ENCODE measurements at regions not wholly inside any gene's neighbourhood (a gene's known extent, or its start where the extent isn't known, plus 50 kb on each side); places are given as distances from the start of the nearest gene placed in this dataset.

GRCh38 chr9:21685502-21685901 is 116.9 kb upstream of the MTAP start:
- TF ChIP-seq POLR2A (IDR thresholded peaks at IDR 0.05; ENCODE audit: low read length), result no peak
- no peak for TF ChIP-seq GATA1 (IDR thresholded peaks at IDR 0.05; ENCODE audit: low read depth, low read length)

All from erythroblast (primary cell).